K562 (cell line): ENCODE measurements at regions not wholly inside any gene's neighbourhood (a gene's known extent, or its start where the extent isn't known, plus 50 kb on each side); places are given as distances from the start of the nearest gene placed in this dataset.

Experiments
- ATAC-seq: fragments of 200-7000 bp; cut with Tn5 transposase; 3 replicates; pipeline ENCODE4 v1.9.1; 2020; ENCODE audit warnings: moderate library complexity
- BruUV-seq: library from RNA; stranded (reverse); fragments of 400-500 nt; replicated peaks from 2 replicates; lab custom pipeline; 2021; lab: Mats Ljungman, UMichigan
- CTCF ChIA-PET: fragments of 300-600 bp; formaldehyde crosslinking; extraction: SDS; loops from one replicate; lab custom pipeline; 2021; ENCODE audit warnings: low intra/inter-chr PET ratio; lab: Yijun Ruan, JAX
- POLR2A ChIA-PET: fragments of 300-600, 350-650 bp; sonication (Branson Sonifier 250); formaldehyde crosslinking; extraction: SDS; loops from one replicate; lab custom pipeline; 2021; ENCODE audit warnings: antibody characterized with exemption, inconsistent platforms; lab: Yijun Ruan, JAX
- DNase-seq, 4 experiments: peaks; one replicate each; pipeline versions ENCODE4 v3.0.0 to v3.0.0-alpha.2; 2011 to 2018; ENCODE audit warnings: low spot score in 3 of 4, mixed read lengths in 3 of 4; ENCODE audit errors: extremely low read depth in 1 of 4
- FAIRE-seq: peaks from 2 replicates; lab custom pipeline; 2011; peaks lifted over from hg19 to GRCh38; lab: Jason Lieb, UNC
- H2AFZ ChIP-seq: 2 replicates; pipeline ENCODE4 v1.6.0; 2011; ENCODE audit warnings: low read depth, low read length, control low read depth, inconsistent platforms
- H3K27ac ChIP-seq: fragments of 200-600 bp; 3 replicates; pipeline ENCODE4 v1.8.0; 2011; ENCODE audit warnings: low read depth, mild to moderate bottlenecking, control low read depth, inconsistent platforms, low read length, moderate library complexity, mixed read lengths; ENCODE audit errors: extremely low read depth
- H3K27me3 ChIP-seq, 2 experiments: fragments of 300-600 bp in 1 of 2; 2 replicates in 1 of 2; 3 replicates in 1 of 2; pipeline versions ENCODE4 v1.6.0 to v1.8.0; 2011; ENCODE audit warnings: inconsistent platforms in 2 of 2, low read length in 2 of 2, mild to moderate bottlenecking in 1 of 2, mixed read lengths in 1 of 2, moderate library complexity in 1 of 2; ENCODE audit not compliant: control insufficient read depth in 2 of 2, insufficient read depth in 2 of 2
- H3K36me3 ChIP-seq: fragments of 300-600 bp; 3 replicates; pipeline ENCODE4 v1.8.0; 2011; ENCODE audit warnings: mild to moderate bottlenecking, low read length, inconsistent platforms; ENCODE audit not compliant: control insufficient read depth, insufficient read depth
- H3K4me1 ChIP-seq, 2 experiments: fragments of 200-600 bp in 1 of 2; replicated peaks in 1 of 2; 2 replicates in 1 of 2; 3 replicates in 1 of 2; pipeline versions ENCODE4 v1.5.1 to v1.8.0; 2011; ENCODE audit warnings: inconsistent platforms in 2 of 2, low read length in 2 of 2, mild to moderate bottlenecking in 1 of 2, mixed read lengths in 1 of 2, moderate library complexity in 1 of 2; ENCODE audit not compliant: control insufficient read depth in 2 of 2, insufficient read depth in 2 of 2
- H3K4me2 ChIP-seq: 2 replicates; pipeline ENCODE4 v1.6.1; 2011; ENCODE audit warnings: low read length, control low read depth, inconsistent platforms, mixed read lengths; ENCODE audit not compliant: insufficient read depth
- H3K4me3 ChIP-seq: fragments of 200-600 bp; sonication (generic), shearing (Covaris generic); 2 replicates; pipeline ENCODE4 v1.5.1; 2016; ENCODE audit warnings: control low read depth, inconsistent platforms
- H3K79me2 ChIP-seq: fragments of 200-600 bp; 3 replicates; pipeline ENCODE4 v1.8.0; 2011; ENCODE audit warnings: low read length, inconsistent platforms; ENCODE audit not compliant: control insufficient read depth, insufficient read depth
- H3K9ac ChIP-seq, 2 experiments: 2 replicates each; pipeline versions ENCODE4 v1.6.0 to v1.6.1; 2011; ENCODE audit warnings: low read depth in 2 of 2, low read length in 2 of 2, control low read depth in 1 of 2, inconsistent platforms in 1 of 2, mild to moderate bottlenecking in 1 of 2, mixed read lengths in 1 of 2; ENCODE audit not compliant: insufficient read depth in 1 of 2
- H3K9me1 ChIP-seq: one replicate; pipeline ENCODE4 v1.6.0; 2011; ENCODE audit warnings: inconsistent platforms, mild to moderate bottlenecking, low read length, moderate library complexity; ENCODE audit not compliant: control insufficient read depth, insufficient read depth
- H3K9me3 ChIP-seq: replicated peaks from 2 replicates; pipeline ENCODE4 v1.5.1; 2011; ENCODE audit warnings: low read depth, low read length, inconsistent platforms; ENCODE audit not compliant: control insufficient read depth, insufficient read depth
- H4K20me1 ChIP-seq: replicated peaks from 2 replicates; pipeline ENCODE4 v1.6.1; 2011; ENCODE audit warnings: low read length, inconsistent platforms, mixed read lengths; ENCODE audit not compliant: control insufficient read depth, insufficient read depth
- BRD4 ChIP-seq: fragments of 200-600 bp; sonication (generic); IDR thresholded peaks from 2 replicates; pipeline ENCODE4 v1.6.1; 2017; ENCODE audit warnings: inconsistent platforms
- CBX3 ChIP-seq, 2 experiments: IDR thresholded peaks; 1 replicate in 1 of 2; 2 replicates in 1 of 2; pipeline ENCODE4 v1.6.1; 2012; ENCODE audit warnings: inconsistent platforms in 2 of 2, low read length in 2 of 2, borderline replicate concordance in 1 of 2, control low read depth in 1 of 2
- CCNT2 ChIP-seq: IDR thresholded peaks from 2 replicates; pipeline ENCODE4 v1.6.1; 2011; ENCODE audit warnings: borderline replicate concordance, low read depth, mild to moderate bottlenecking, moderate library complexity, mixed read lengths, low read length; ENCODE audit not compliant: insufficient read length; ENCODE audit errors: extremely low read depth
- HDAC6 ChIP-seq: IDR thresholded peaks from 2 replicates; pipeline ENCODE4 v1.6.1; 2012; ENCODE audit warnings: low read depth, mild to moderate bottlenecking, control low read depth, inconsistent platforms, low read length, moderate library complexity
- NFE2 ChIP-seq: IDR thresholded peaks from 2 replicates; pipeline ENCODE4 v1.6.1; 2014; ENCODE audit warnings: antibody characterized with exemption, low read depth
- NR2C2 ChIP-seq, 2 experiments: fragments of 200-800 bp in 1 of 2; sonication (Bioruptor generic) in 1 of 2; sonication (generic) in 1 of 2; formaldehyde crosslinking in 1 of 2; IDR thresholded peaks; 2 replicates each; pipeline versions ENCODE4 v1.6.1 to v1.8.0; 2016 to 2022; ENCODE audit warnings: mild to moderate bottlenecking in 1 of 2, missing compliant biosample characterization in 1 of 2, missing genetic modification characterization in 1 of 2, missing genetic modification reagents in 1 of 2
- PTRF ChIP-seq: fragments of 450-650 bp; IDR thresholded peaks from 2 replicates; pipeline ENCODE4 v1.6.1; 2016; ENCODE audit warnings: mild to moderate bottlenecking, missing genetic modification characterization, missing compliant biosample characterization
- SP1 ChIP-seq: sonication (generic); formaldehyde crosslinking; IDR thresholded peaks from 2 replicates; pipeline ENCODE4 v1.8.1; 2022; ENCODE audit warnings: mild to moderate bottlenecking, missing genetic modification reagents
- STAT5B ChIP-seq: fragments of 250-450 bp; sonication (Bioruptor Pico); IDR thresholded peaks from 2 replicates; pipeline ENCODE4 v1.8.0; 2021; ENCODE audit warnings: mild to moderate bottlenecking, inconsistent platforms
- TBP ChIP-seq: optimal IDR thresholded peaks from 2 replicates; pipeline ENCODE3; 2011; ENCODE audit warnings: low read depth, low read length, improper control_type of control experiment
- ZNF444 ChIP-seq: fragments of 250-450 bp; sonication (Bioruptor Pico); IDR thresholded peaks from 2 replicates; pipeline ENCODE4 v1.4.0; 2020; ENCODE audit warnings: mild to moderate bottlenecking, moderate library complexity
- ZNF717 ChIP-seq: fragments of 250-450 bp; sonication (Bioruptor Pico); IDR thresholded peaks from 2 replicates; pipeline ENCODE4 v1.5.0; 2021
- WGBS: fragments of 100-300 bp; shearing (Covaris generic); methylation state at CpG from one replicate; pipeline ENCODE4 v1.1.6; 2016; ENCODE audit warnings: low coverage, mixed read lengths; ENCODE audit not compliant: insufficient coverage; ENCODE audit errors: missing lambda C conversion rate; 5-methylcytosine and 5-hydroxymethylcytosine counted together
- in situ Hi-C: fragments of 300-500 bp; cut with MboI; formaldehyde crosslinking; loops from 4 replicates; pipeline ENCODE4 v1.15.0; 2018; ENCODE audit warnings: inconsistent platforms, mixed read lengths
- intact Hi-C: fragments of 100-400 bp; cut with micrococcal nuclease; formaldehyde crosslinking; loops from 2 replicates; pipeline ENCODE4 v1.14.2; 2022

- Histone ChIP-seq H3K79me2 (no peaks in the 10 kb centered on the region), H3K9ac (no peak overlapping the region), H3K36me3 (no peaks in the 10 kb centered on the region), H3K9me1 (no peaks in the 10 kb centered on the region), H2AFZ (no peak overlapping the region), H3K4me2 (no peak overlapping the region), H4K20me1 (no peaks in the 10 kb centered on the region), H3K27ac (no peak overlapping the region), H3K9me3 (no peaks in the 10 kb centered on the region), H3K4me1 (no peaks in the 10 kb centered on the region), H3K4me3 (no peak overlapping the region), H3K27me3 (peaks cover 0 to 10% of the 10 kb centered on the region in 2 experiments; a peak in 1 of 5 replicates)
- no peak for TF ChIP-seq CBX3 (IDR thresholded peaks at IDR 0.05; ENCODE audit: borderline replicate concordance in 1 of 2, low read length in 2 of 2)
- no peak for TF ChIP-seq NR2C2 (CRISPR knock-in tag; IDR thresholded peaks at IDR 0.05)
- no peak for TF ChIP-seq NR2C2 (tag; IDR thresholded peaks at IDR 0.05)
- no peak for TF ChIP-seq SP1 (CRISPR knock-in tag)
- no peak for TF ChIP-seq PTRF
- no peak for TF ChIP-seq ZNF444 (CRISPR knock-in tag)
- no peak for TF ChIP-seq HDAC6
- no peak for TF ChIP-seq ZNF717
- TF ChIP-seq BRD4: no peak
- TF ChIP-seq TBP: no peak
- no peak for TF ChIP-seq CCNT2
- no peak for TF ChIP-seq STAT5B
- TF ChIP-seq NFE2: no peak
- BruUV-seq: no TSS peak
- peak in 1 of 4 experiments; percentile 6 for DNase-seq
- ChIA-PET POLR2A (no interaction called here), CTCF (no interaction called here)
- intact Hi-C loops: no loop called here
- FAIRE-seq: peak; percentile 63
- in situ Hi-C loops: no loop called here
- under 1% methylated on average over 9 of the region's 9 CpGs for WGBS
- ATAC-seq: no peak; the same call in 2 of the 3 replicates
These were observed 326.5 kb upstream of the PROX1 start for GRCh38 chr1:213661302-213661701.
